ENCODE measurements at regions not wholly inside any gene's neighbourhood (a gene's known extent, or its start where the extent isn't known, plus 50 kb on each side); places are given as distances from the start of the nearest gene placed in this dataset.

DNA sequence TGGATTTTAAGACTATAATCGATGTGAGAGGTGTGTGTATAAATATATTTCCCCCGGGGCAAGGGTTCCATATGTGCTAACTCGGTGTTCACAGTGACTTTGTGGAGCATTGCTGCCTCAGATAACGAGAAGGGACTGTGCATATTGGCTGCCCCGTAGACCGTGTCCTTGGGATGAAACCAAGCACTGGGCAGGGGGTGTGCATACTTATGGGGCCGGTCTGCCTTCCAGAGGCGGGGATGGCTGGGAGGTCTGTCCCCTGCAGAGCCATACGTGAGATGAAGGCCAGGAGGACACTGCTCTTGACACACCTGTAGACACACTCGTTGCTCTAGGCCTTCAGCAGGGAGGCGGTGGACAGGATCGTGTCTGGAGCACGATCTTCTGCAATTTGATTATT is 56.0 kb upstream of the ZNF354A start:
- Mint-ChIP-seq H3K4me3 (no peak overlapping the region), H3K36me3 (ENCODE audit: low read depth) (no peaks in the 10 kb centered on the region), H3K9me3 (peaks cover 11% of the 10 kb centered on the region), H3K27me3 (no peaks in the 10 kb centered on the region), H3K27ac (no peak overlapping the region), H3K4me1 (no peaks in the 10 kb centered on the region)
- ChIA-PET POLR2A (no interaction called here), CTCF (no interaction called here)
- no peak for DNase-seq

DNA sequence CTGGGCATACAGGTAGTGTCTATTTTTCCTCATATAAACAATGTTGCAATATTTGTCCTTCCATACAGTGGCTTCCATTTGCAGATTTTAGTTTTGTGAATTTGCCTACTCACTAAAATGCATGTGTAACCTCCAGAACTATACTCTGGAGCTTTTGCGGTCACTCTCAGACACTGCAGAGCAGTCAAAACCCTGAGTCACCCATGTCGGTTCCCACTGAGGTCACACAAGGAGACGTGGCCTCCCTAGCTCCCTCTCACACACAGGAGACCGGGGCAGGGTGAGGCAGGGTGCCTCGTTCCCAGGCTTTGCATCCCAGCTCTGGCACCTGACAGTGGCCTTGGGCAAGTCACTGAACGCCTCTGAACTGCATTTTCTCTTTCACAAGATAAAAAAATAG is 55.5 kb upstream of the ZNF354A start:
- no peak for DNase-seq
- CTCF ChIA-PET = no interaction called here
- POLR2A ChIA-PET = no interaction called here
- Mint-ChIP-seq H3K27ac (no peak overlapping the region), H3K27me3 (no peaks in the 10 kb centered on the region), H3K4me3 (no peak overlapping the region), H3K4me1 (no peaks in the 10 kb centered on the region), H3K36me3 (ENCODE audit: low read depth) (no peaks in the 10 kb centered on the region), H3K9me3 (peaks cover 10% of the 10 kb centered on the region)

DNA sequence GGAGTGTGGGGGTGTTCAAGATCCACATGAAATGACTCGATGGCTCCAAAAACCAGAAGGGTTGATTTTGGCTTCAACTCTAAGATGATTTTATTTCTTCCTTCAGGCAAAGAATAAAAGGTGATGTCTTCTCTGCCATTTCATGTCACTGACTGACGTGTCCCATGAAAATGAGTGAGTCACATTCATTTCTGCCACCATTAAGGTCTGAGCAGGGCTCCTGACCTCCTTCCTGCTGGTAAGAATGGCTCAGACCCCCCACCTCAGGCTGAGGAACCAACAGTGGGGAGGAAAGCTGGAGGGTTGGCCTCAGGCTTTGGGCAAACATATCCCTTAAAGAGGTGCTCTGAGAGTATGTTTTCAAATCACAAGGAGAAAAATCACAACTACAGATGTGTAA is 53.9 kb upstream of the ZNF354A start:
- H3K9me3 Mint-ChIP-seq = peaks cover 4% of the 10 kb centered on the region
- H3K27ac Mint-ChIP-seq = no peak overlapping the region
- no peaks in the 10 kb centered on the region for H3K4me1 Mint-ChIP-seq
- no peak for DNase-seq
- CTCF ChIA-PET = no interaction called here
- H3K36me3 Mint-ChIP-seq (ENCODE audit: low read depth) = no peaks in the 10 kb centered on the region
- no peaks in the 10 kb centered on the region for H3K27me3 Mint-ChIP-seq
- POLR2A ChIA-PET = no interaction called here
- no peak overlapping the region for H3K4me3 Mint-ChIP-seq

DNA sequence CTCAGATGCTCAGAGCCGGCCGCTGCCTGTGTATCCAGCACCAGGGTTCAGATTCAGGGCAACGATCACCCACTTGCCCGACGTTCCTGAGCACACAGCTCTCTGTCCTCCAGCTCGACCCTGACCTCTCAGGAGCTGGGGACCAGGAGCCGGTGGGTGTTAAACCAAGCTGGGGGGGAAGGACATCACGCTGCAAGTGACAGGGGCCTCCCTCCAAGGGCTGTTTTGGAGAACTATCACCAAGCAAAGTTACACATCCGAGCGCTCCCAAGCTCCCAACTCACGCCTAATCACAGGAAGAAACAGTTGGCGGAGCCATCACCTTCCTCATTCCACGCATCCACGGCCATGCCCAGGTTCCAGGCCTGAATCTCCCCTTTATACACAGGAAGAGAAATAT is 51.5 kb upstream of the ZNF354A start:
- no peak overlapping the region for H3K4me3 Mint-ChIP-seq
- H3K4me1 Mint-ChIP-seq = no peaks in the 10 kb centered on the region
- H3K36me3 Mint-ChIP-seq (ENCODE audit: low read depth) = no peaks in the 10 kb centered on the region
- no peak overlapping the region for H3K27ac Mint-ChIP-seq
- CTCF ChIA-PET = no interaction called here
- no peak for DNase-seq
- no peaks in the 10 kb centered on the region for H3K27me3 Mint-ChIP-seq
- POLR2A ChIA-PET = no interaction called here
- H3K9me3 Mint-ChIP-seq = no peaks in the 10 kb centered on the region

DNA sequence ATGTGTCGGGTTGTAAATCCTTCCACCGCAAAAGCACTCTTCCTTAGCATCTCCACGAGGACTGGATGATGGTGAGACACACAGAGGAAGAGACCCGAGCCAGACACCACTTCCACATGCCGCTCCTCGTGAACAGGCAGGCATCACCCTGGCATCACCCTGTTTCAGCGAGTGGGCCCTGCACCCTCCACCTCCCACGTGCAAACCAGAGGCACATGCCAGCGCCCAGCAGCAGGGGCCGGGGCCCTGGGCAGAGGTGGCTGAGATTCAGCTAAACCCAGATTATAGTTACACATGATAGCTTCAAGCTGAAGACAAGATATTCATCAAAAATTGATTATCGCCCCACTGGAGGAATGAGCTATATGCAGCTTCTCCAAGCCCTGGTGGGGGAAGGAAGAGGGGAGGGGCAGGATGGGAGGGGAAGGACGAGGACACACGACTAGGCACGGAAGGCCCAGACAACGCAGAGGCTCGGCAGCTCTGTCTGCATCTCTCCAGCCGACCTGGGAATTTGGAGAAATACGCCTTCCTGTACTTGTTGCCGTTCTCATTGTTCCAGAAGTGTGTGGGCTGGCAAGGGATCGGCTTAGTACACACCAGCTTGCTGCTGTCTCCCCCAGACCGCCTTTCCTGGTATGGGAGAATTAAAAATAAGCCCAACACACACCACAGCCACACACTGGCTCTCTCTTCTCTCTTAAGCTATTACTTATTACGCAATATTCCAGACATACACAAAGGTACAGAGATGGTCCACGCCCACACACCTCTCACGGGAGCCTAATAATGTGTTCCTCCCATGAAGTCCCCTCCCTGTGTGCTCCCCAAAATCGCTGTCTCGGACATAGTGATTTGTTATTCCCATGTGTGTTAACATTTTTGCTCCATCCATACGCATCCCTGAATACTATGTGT is 50.4 kb upstream of the ZNF354A start:
- no peaks in the 10 kb centered on the region for H3K27me3 Mint-ChIP-seq
- CTCF ChIA-PET = no interaction called here
- H3K27ac Mint-ChIP-seq = no peak overlapping the region
- POLR2A ChIA-PET = no interaction called here
- no peak overlapping the region for H3K4me3 Mint-ChIP-seq
- no peak for DNase-seq
- no peaks in the 10 kb centered on the region for H3K9me3 Mint-ChIP-seq
- no peaks in the 10 kb centered on the region for H3K36me3 Mint-ChIP-seq (ENCODE audit: low read depth)
- H3K4me1 Mint-ChIP-seq = no peaks in the 10 kb centered on the region

All from activated CD4-positive, alpha-beta memory T cell treated with anti-CD3 and anti-CD28 coated beads, Interleukin-2, amount 10 ng/mL, durations not matched to agents 7 days and 5 days (primary cell).